Neural cell (in vitro differentiated cells): ENCODE measurements at regions not wholly inside any gene's neighbourhood (a gene's known extent, or its start where the extent isn't known, plus 50 kb on each side); places are given as distances from the start of the nearest gene placed in this dataset.

Source experiments
- H2AFZ ChIP-seq: fragments of 200-600, 300-800 bp; sonication (generic), shearing (Covaris generic); 2 replicates; pipeline ENCODE4 v1.6.0; 2014; ENCODE audit warnings: low read depth, mild to moderate bottlenecking, antibody characterized with exemption, low read length, moderate library complexity
- H3F3A ChIP-seq: fragments of 200-600 bp; shearing (Covaris generic); 2 replicates; pipeline ENCODE4 v1.6.1; 2016; ENCODE audit warnings: mild to moderate bottlenecking, moderate library complexity, mixed read lengths, antibody characterized with exemption, low read length; ENCODE audit not compliant: insufficient read depth, poor library complexity, severe bottlenecking
- H3K27ac ChIP-seq: fragments of 200-600, 300-800 bp; sonication (generic), shearing (Covaris generic); 2 replicates; pipeline ENCODE4 v1.5.1; 2014; ENCODE audit warnings: mild to moderate bottlenecking, low read length, moderate library complexity
- H3K27me3 ChIP-seq: fragments of 300-800, 200-600 bp; sonication (generic), shearing (Covaris generic); 2 replicates; pipeline ENCODE4 v1.6.0; 2014; ENCODE audit warnings: mild to moderate bottlenecking, low read depth, low read length, moderate library complexity; ENCODE audit not compliant: insufficient read depth
- H3K36me3 ChIP-seq: fragments of 300-800, 200-600 bp; sonication (generic), shearing (Covaris generic); 2 replicates; pipeline ENCODE4 v1.5.1; 2014; ENCODE audit warnings: mild to moderate bottlenecking, antibody characterized with exemption, low read length, moderate library complexity; ENCODE audit not compliant: insufficient read depth
- H3K4me2 ChIP-seq: fragments of 300-800, 200-600 bp; sonication (generic), shearing (Covaris generic); 2 replicates; pipeline ENCODE4 v1.6.0; 2014; ENCODE audit warnings: mild to moderate bottlenecking, low read length
- H3K4me3 ChIP-seq: fragments of 300-800, 200-600 bp; sonication (generic), shearing (Covaris generic); 2 replicates; pipeline ENCODE4 v1.5.1; 2014; ENCODE audit warnings: mild to moderate bottlenecking, low read length, moderate library complexity
- H3K79me2 ChIP-seq: fragments of 200-600 bp; shearing (Covaris generic); replicated peaks from 2 replicates; pipeline ENCODE4 v1.6.0; 2014; ENCODE audit warnings: mild to moderate bottlenecking, low read length, moderate library complexity; ENCODE audit not compliant: insufficient read depth
- H3K9ac ChIP-seq: fragments of 300-800, 200-600 bp; sonication (generic), shearing (Covaris generic); 2 replicates; pipeline ENCODE4 v1.6.1; 2016; ENCODE audit warnings: mild to moderate bottlenecking, low read length, mixed read lengths
- H3K9me2 ChIP-seq: fragments of 200-600 bp; shearing (Covaris generic); 2 replicates; pipeline ENCODE4 v1.6.1; 2016; ENCODE audit warnings: mild to moderate bottlenecking, low read length, mixed read lengths; ENCODE audit not compliant: insufficient read depth
- H3K9me3 ChIP-seq: fragments of 200-600, 300-800 bp; sonication (generic), shearing (Covaris generic); 2 replicates; pipeline ENCODE4 v1.6.1; 2016; ENCODE audit warnings: mild to moderate bottlenecking, mixed run types, low read length, moderate library complexity, mixed read lengths
- H4K20me1 ChIP-seq: fragments of 200-600 bp; shearing (Covaris generic); 2 replicates; pipeline ENCODE4 v1.6.1; 2016; ENCODE audit warnings: mild to moderate bottlenecking, mixed run types; ENCODE audit not compliant: insufficient read depth
- CTCF ChIP-seq: fragments of 450-650 bp; IDR thresholded peaks from 2 replicates; pipeline ENCODE4 v1.5.1; 2014; ENCODE audit warnings: antibody characterized with exemption, mild to moderate bottlenecking, moderate library complexity; ENCODE audit not compliant: poor library complexity, severe bottlenecking
- EP300 ChIP-seq: fragments of 450-650 bp; conservative IDR thresholded peaks from 2 replicates; pipeline ENCODE4 v1.6.1; 2014; ENCODE audit warnings: antibody characterized with exemption, mild to moderate bottlenecking, moderate library complexity; ENCODE audit not compliant: poor library complexity, severe bottlenecking
- EZH2 ChIP-seq: fragments of 200-600, 300-800 bp; shearing (Covaris generic), sonication (generic); IDR thresholded peaks from 2 replicates; pipeline ENCODE4 v1.6.1; 2014; ENCODE audit warnings: antibody characterized with exemption, low read length, borderline replicate concordance, mild to moderate bottlenecking; ENCODE audit not compliant: insufficient read depth, poor library complexity, severe bottlenecking
- MXI1 ChIP-seq: fragments of 450-650 bp; conservative IDR thresholded peaks from 2 replicates; pipeline ENCODE4 v1.6.1; 2014; ENCODE audit warnings: antibody characterized with exemption, mild to moderate bottlenecking; ENCODE audit not compliant: poor library complexity, severe bottlenecking
- POLR2AphosphoS5 ChIP-seq: IDR thresholded peaks from 2 replicates; pipeline ENCODE4 v1.6.1; 2012
- RAD21 ChIP-seq: fragments of 450-650 bp; conservative IDR thresholded peaks from 2 replicates; pipeline ENCODE4 v1.6.1; 2014; ENCODE audit warnings: antibody characterized with exemption, mild to moderate bottlenecking, moderate library complexity
- REST ChIP-seq: IDR thresholded peaks from 2 replicates; pipeline ENCODE4 v1.6.1; 2012; ENCODE audit warnings: borderline replicate concordance
- SMC3 ChIP-seq: fragments of 450-650 bp; conservative IDR thresholded peaks from 2 replicates; pipeline ENCODE4 v1.6.1; 2014; ENCODE audit warnings: antibody characterized with exemption, mild to moderate bottlenecking, moderate library complexity; ENCODE audit not compliant: poor library complexity
- TAF1 ChIP-seq: IDR thresholded peaks from 2 replicates; pipeline ENCODE4 v1.6.1; 2012; ENCODE audit warnings: low read depth

DNA sequence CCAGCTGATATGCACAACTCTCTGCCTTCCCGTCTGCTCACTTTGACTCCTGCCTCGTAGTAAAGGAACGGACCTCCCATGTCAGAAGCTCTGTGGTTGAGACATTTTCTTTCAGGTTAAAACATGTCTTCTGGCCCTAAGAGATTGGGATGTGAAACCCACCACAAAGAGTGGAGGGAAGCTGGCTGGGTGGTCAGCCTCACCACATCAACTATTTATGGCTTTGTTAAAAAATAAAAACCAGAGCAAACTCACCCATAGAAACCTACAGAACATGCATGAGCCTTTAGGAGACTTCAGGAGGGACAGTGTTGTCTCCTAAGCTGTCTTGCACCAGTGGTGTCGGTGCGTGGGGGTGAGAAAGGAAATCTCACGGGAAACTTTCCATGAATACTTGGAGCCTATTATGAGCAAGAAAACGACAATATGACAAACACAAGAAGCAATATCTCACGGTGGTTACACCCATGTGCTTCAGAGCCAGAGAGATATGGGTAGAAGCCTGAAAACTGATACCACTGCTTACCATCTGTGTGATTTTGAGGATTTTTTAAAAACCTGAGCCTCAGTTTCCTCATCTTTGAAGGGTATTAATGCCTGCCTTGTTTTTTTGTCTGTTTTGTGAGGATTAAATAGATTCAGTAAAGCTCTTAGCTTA lies 61.7 kb upstream of the XYLT1 start:
- no peak for TF ChIP-seq TAF1
- no peak for TF ChIP-seq EZH2
- TF ChIP-seq EP300: no peak
- no peak for TF ChIP-seq POLR2AphosphoS5
- no peak for TF ChIP-seq REST
- TF ChIP-seq SMC3: no peak
- Histone ChIP-seq H3K27ac (no peak overlapping the region), H3K79me2 (no peaks in the 10 kb centered on the region), H4K20me1 (no peaks in the 10 kb centered on the region), H3K4me2 (no peak overlapping the region), H3K36me3 (no peaks in the 10 kb centered on the region), H3K4me3 (no peak overlapping the region), H3K27me3 (no peaks in the 10 kb centered on the region), H3K9ac (no peak overlapping the region), H3K9me2 (no peaks in the 10 kb centered on the region), H3F3A (no peaks in the 10 kb centered on the region), H2AFZ (no peak overlapping the region), H3K9me3 (no peaks in the 10 kb centered on the region)

- Histone ChIP-seq H2AFZ (no peak overlapping the region), H3K36me3 (no peaks in the 10 kb centered on the region), H3K4me2 (no peak overlapping the region), H3K27ac (no peak overlapping the region), H3K9me3 (no peaks in the 10 kb centered on the region), H4K20me1 (no peaks in the 10 kb centered on the region), H3K9me2 (no peaks in the 10 kb centered on the region), H3K4me3 (no peak overlapping the region), H3F3A (no peaks in the 10 kb centered on the region), H3K27me3 (no peaks in the 10 kb centered on the region), H3K9ac (no peak overlapping the region), H3K79me2 (no peaks in the 10 kb centered on the region)
- TF ChIP-seq SMC3 (no peak), RAD21 (no peak), EP300 (no peak), MXI1 (no peak), POLR2AphosphoS5 (no peak), CTCF (no peak), TAF1 (no peak), EZH2 (no peak), REST (no peak)
Measured at GRCh38 chr16:17529982-17530760, 59.4 kb upstream of the XYLT1 start.
